ENCODE measurements at regions not wholly inside any gene's neighbourhood (a gene's known extent, or its start where the extent isn't known, plus 50 kb on each side); places are given as distances from the start of the nearest gene placed in this dataset.

- TF ChIP-seq, protein P1, sequence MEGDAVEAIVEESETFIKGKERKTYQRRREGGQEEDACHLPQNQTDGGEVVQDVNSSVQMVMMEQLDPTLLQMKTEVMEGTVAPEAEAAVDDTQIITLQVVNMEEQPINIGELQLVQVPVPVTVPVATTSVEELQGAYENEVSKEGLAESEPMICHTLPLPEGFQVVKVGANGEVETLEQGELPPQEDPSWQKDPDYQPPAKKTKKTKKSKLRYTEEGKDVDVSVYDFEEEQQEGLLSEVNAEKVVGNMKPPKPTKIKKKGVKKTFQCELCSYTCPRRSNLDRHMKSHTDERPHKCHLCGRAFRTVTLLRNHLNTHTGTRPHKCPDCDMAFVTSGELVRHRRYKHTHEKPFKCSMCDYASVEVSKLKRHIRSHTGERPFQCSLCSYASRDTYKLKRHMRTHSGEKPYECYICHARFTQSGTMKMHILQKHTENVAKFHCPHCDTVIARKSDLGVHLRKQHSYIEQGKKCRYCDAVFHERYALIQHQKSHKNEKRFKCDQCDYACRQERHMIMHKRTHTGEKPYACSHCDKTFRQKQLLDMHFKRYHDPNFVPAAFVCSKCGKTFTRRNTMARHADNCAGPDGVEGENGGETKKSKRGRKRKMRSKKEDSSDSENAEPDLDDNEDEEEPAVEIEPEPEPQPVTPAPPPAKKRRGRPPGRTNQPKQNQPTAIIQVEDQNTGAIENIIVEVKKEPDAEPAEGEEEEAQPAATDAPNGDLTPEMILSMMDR (IDR thresholded peaks at IDR 0.05; ENCODE audit: borderline replicate concordance, control extremely low read depth, extremely low read depth, insufficient read depth, missing control alignments), result no peak
- DNase-seq (ENCODE audit: low spot score), result no peak
- in situ Hi-C loops (cut with MboI; ENCODE audit: low sequenced_read_pairs, unreplicated experiment), result no loop called here
Observed at GRCh38 chr1:185515696-185516095, 198.7 kb upstream of the IVNS1ABP start.

DNA sequence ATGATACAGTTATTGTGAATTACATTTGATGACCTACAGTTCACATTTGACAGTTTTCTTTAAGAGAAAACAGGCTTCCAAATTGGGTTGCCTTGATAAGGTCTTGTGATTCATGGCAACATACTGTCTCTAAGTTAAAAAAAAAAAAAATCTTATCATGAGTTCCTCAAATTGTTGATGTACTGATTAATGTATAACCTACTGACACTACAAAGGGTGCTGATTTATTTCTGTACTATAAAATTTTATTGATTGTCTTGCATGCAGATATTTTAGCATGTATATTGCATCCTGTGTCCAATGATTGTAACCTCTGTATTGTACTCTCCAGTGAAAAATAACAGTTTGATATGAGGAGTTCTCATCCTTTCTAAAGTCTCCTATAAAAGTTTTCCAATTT lies 197.3 kb upstream of the IVNS1ABP start:
- in situ Hi-C loops (cut with MboI; ENCODE audit: low sequenced_read_pairs, unreplicated experiment), result no loop called here
- no peak for DNase-seq (ENCODE audit: low spot score)
- TF ChIP-seq, protein P1 (IDR thresholded peaks at IDR 0.05; ENCODE audit: borderline replicate concordance, control extremely low read depth, extremely low read depth, insufficient read depth, missing control alignments), result no peak

DNA sequence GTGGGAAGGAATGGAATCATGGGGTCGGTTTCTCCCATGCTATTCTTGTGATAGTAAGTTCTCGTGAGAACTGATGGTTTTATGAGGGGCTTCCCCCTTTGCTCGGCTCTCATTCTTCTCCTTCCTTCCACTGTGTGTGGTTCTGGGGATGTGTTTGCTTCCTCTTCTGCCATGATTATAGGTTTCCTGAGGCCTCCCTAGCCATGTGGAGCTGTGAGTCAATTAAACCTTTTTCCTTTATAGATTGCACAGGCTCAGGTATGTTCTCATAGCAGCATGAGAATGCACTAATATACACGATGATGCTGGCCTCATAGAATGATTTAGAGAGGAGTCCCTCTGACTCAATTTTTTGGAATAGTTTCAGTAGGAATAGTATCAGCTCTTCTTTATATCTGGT lies 195.4 kb upstream of the IVNS1ABP start:
- DNase-seq (ENCODE audit: low spot score), result no peak
- TF ChIP-seq, protein P1 (IDR thresholded peaks at IDR 0.05; ENCODE audit: borderline replicate concordance, control extremely low read depth, extremely low read depth, insufficient read depth, missing control alignments), result no peak
- in situ Hi-C loops (cut with MboI; ENCODE audit: low sequenced_read_pairs, unreplicated experiment), result no loop called here

DNA sequence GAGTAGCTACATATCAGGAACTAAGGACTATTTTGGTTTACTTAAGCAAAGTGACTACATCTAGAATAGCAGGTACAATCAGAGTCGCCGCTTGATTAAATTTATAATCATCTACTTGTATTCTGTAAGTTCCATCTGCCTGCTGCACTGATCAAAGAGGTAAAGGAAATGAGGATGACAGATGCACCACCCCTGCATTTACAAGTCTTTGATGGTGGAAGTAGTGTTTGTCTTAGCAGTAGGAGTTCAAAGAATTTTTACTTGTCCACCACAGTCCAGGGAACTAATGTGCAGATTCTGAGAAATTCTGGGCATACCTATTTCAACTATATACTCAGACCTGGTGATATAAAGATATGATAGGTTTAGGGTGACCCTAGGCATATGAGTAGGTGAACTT lies 184.1 kb upstream of the IVNS1ABP start:
- TF ChIP-seq, protein P1 (IDR thresholded peaks at IDR 0.05; ENCODE audit: borderline replicate concordance, control extremely low read depth, extremely low read depth, insufficient read depth, missing control alignments), result no peak
- no peak for DNase-seq (ENCODE audit: low spot score)
- in situ Hi-C loops (cut with MboI; ENCODE audit: low sequenced_read_pairs, unreplicated experiment), result no loop called here

DNA sequence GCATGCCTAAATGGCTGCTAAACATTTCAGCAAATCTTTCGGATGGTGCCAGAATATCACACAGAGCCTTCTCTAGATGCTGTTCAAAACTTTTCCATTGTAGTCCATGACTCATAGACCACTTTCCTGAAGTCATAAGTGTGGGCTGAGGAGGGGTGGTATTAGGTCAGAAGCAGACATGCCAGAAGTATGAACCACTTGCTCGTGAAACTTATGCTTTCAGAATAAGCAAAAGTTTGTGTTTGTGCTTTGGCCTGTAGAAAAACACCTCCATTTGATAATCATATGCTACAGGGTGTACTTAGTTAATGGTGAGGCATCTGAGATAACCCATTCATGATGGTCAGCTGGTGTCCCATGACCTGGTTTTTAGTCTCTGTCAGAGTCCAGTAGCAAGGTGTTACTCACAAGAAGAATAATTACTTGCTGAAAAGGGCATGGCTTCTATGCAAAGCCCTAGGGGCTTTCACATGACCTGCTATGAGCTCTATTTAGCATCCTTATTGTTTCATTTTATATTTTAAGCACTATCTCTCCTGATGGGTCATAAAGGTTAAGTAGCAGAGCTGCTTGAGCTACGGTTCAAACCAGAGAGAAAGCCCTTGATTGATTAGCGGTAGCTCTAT lies 183.1 kb upstream of the IVNS1ABP start:
- TF ChIP-seq, protein P1 (IDR thresholded peaks at IDR 0.05; ENCODE audit: borderline replicate concordance, control extremely low read depth, extremely low read depth, insufficient read depth, missing control alignments), result no peak
- no peak for DNase-seq (ENCODE audit: low spot score)
- in situ Hi-C loops (cut with MboI; ENCODE audit: low sequenced_read_pairs, unreplicated experiment), result no loop called here

DNA sequence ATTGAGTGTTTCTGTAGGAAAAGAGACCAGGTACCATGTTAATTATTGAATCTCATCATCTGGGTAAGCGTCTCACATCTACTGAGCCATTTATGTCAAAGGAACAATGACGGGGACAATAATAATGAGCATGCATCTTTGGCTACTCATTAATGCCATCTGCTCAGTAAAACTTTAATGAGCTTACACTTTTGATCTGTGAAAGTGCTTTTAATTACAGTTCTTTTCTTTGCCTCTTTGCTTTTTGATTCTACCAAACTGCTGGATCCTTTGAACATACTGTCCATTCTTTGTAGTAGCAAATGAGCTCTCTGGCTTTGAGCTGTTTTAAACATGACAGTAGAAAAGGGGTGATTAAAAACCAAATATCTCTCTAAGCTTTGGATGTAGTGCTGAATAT lies 181.2 kb upstream of the IVNS1ABP start:
- DNase-seq (ENCODE audit: low spot score), result no peak
- TF ChIP-seq, protein P1 (IDR thresholded peaks at IDR 0.05; ENCODE audit: borderline replicate concordance, control extremely low read depth, extremely low read depth, insufficient read depth, missing control alignments), result no peak
- in situ Hi-C loops (cut with MboI; ENCODE audit: low sequenced_read_pairs, unreplicated experiment), result no loop called here
